SK-N-SH (cell line): ENCODE measurements at regions not wholly inside any gene's neighbourhood (a gene's known extent, or its start where the extent isn't known, plus 50 kb on each side); places are given as distances from the start of the nearest gene placed in this dataset.

Source experiments
- CTCF ChIA-PET: fragments of 300-600, 350-600 bp; formaldehyde crosslinking; extraction: SDS; loops from one replicate; lab custom pipeline; 2021; lab: Yijun Ruan, JAX
- POLR2A ChIA-PET: fragments of 350-600 bp; sonication (Branson Sonifier 250); formaldehyde crosslinking; extraction: SDS; loops from one replicate; lab custom pipeline; 2020; ENCODE audit warnings: antibody characterized with exemption, inconsistent platforms; lab: Yijun Ruan, JAX
- DNase-seq: peaks from one replicate; pipeline ENCODE4 v3.0.0; 2012
- H2AFZ ChIP-seq: fragments of 200-600 bp; sonication (generic); 2 replicates; pipeline ENCODE4 v1.8.1; 2016; ENCODE audit warnings: antibody characterized with exemption, mild to moderate bottlenecking, low read depth
- H3F3A ChIP-seq: fragments of 200-600 bp; sonication (generic); replicated peaks from 2 replicates; pipeline ENCODE3; 2016; ENCODE audit warnings: antibody characterized with exemption, mild to moderate bottlenecking; ENCODE audit not compliant: insufficient read depth
- H3K27ac ChIP-seq, 2 experiments: fragments of 200-500 bp in 1 of 2; fragments of 200-600 bp in 1 of 2; sonication (Bioruptor generic) in 1 of 2; sonication (generic), shearing (Covaris generic) in 1 of 2; 2 replicates each; pipeline versions ENCODE4 v1.5.1 to v1.6.1; 2014 to 2016; ENCODE audit warnings: low read depth in 2 of 2, inconsistent platforms in 1 of 2, low read length in 1 of 2, mild to moderate bottlenecking in 1 of 2, mixed read lengths in 1 of 2
- H3K27me3 ChIP-seq: fragments of 200-600 bp; sonication (generic), shearing (Covaris generic); 2 replicates; pipeline ENCODE4 v1.6.1; 2016; ENCODE audit warnings: mixed run types; ENCODE audit not compliant: insufficient read depth
- H3K36me3 ChIP-seq, 2 experiments: fragments of 200-500 bp in 1 of 2; fragments of 200-600 bp in 1 of 2; sonication (Bioruptor generic) in 1 of 2; sonication (generic) in 1 of 2; replicated peaks in 1 of 2; 2 replicates each; pipeline versions ENCODE3 to v1.5.1; 2014 to 2016; ENCODE audit warnings: low read length in 1 of 2, mild to moderate bottlenecking in 1 of 2; ENCODE audit not compliant: insufficient read depth in 2 of 2, control insufficient read depth in 1 of 2
- H3K4me1 ChIP-seq, 2 experiments: fragments of 200-500 bp in 1 of 2; fragments of 200-600 bp in 1 of 2; sonication (Bioruptor generic) in 1 of 2; sonication (generic), shearing (Covaris generic) in 1 of 2; 2 replicates each; pipeline versions ENCODE4 v1.5.1 to v1.6.1; 2014 to 2016; ENCODE audit warnings: low read depth in 1 of 2, low read length in 1 of 2, mixed run types in 1 of 2; ENCODE audit not compliant: insufficient read depth in 2 of 2, control insufficient read depth in 1 of 2
- H3K4me2 ChIP-seq: fragments of 200-600 bp; sonication (generic), shearing (Covaris generic); 2 replicates; pipeline ENCODE4 v1.6.1; 2017; ENCODE audit warnings: mixed run types
- H3K4me3 ChIP-seq, 2 experiments: fragments of 200-500 bp in 1 of 2; fragments of 200-600 bp in 1 of 2; sonication (Bioruptor generic) in 1 of 2; sonication (generic), shearing (Covaris generic) in 1 of 2; 2 replicates each; pipeline versions ENCODE4 v1.5.1 to v1.8.1; 2014 to 2016; ENCODE audit warnings: low read depth in 2 of 2, inconsistent platforms in 1 of 2, low read length in 1 of 2, mild to moderate bottlenecking in 1 of 2, mixed read lengths in 1 of 2, moderate library complexity in 1 of 2
- H3K79me2 ChIP-seq: fragments of 200-600 bp; sonication (generic); 2 replicates; pipeline ENCODE4 v1.8.1; 2017; ENCODE audit warnings: mild to moderate bottlenecking; ENCODE audit not compliant: insufficient read depth
- H3K9ac ChIP-seq: fragments of 200-600 bp; sonication (generic); 2 replicates; pipeline ENCODE4 v1.6.1; 2017; ENCODE audit warnings: mixed run types
- H3K9me2 ChIP-seq: fragments of 200-600 bp; sonication (generic); 2 replicates; pipeline ENCODE4 v1.6.1; 2017; ENCODE audit warnings: mixed run types
- H3K9me3 ChIP-seq: fragments of 200-600 bp; sonication (generic); 2 replicates; pipeline ENCODE4 v1.6.1; 2017; ENCODE audit warnings: mixed run types, mild to moderate bottlenecking, moderate library complexity
- H4K20me1 ChIP-seq: fragments of 200-600 bp; sonication (generic); 2 replicates; pipeline ENCODE4 v1.6.1; 2017; ENCODE audit warnings: mild to moderate bottlenecking, mixed run types; ENCODE audit not compliant: insufficient read depth
- ELF1 ChIP-seq: IDR thresholded peaks from 2 replicates; pipeline ENCODE4 v1.4.0; 2012
- EZH2phosphoT487 ChIP-seq: fragments of 200-600 bp; sonication (generic); IDR thresholded peaks from 2 replicates; pipeline ENCODE4 v1.6.1; 2017; ENCODE audit warnings: low read depth, mixed run types, mild to moderate bottlenecking, antibody characterized with exemption, moderate library complexity, borderline replicate concordance
- FOSL2 ChIP-seq: IDR thresholded peaks from 2 replicates; pipeline ENCODE4 v1.4.0; 2012; ENCODE audit warnings: low read depth, mild to moderate bottlenecking, moderate library complexity, borderline replicate concordance
- GABPA ChIP-seq: IDR thresholded peaks from 2 replicates; pipeline ENCODE4 v1.4.0; 2012; ENCODE audit warnings: low read depth, mild to moderate bottlenecking
- GATA2 ChIP-seq: sonication (generic); formaldehyde crosslinking; IDR thresholded peaks from 2 replicates; pipeline ENCODE4 v1.5.0; 2020; ENCODE audit warnings: mild to moderate bottlenecking, missing genetic modification reagents
- JUND ChIP-seq: IDR thresholded peaks from 2 replicates; pipeline ENCODE4 v1.4.0; 2012
- MEF2A ChIP-seq: IDR thresholded peaks from 2 replicates; pipeline ENCODE4 v1.4.0; 2012; ENCODE audit warnings: low read depth, borderline replicate concordance
- NFIC ChIP-seq: IDR thresholded peaks from 2 replicates; pipeline ENCODE4 v1.4.0; 2012; ENCODE audit warnings: borderline replicate concordance
- NRF1 ChIP-seq: IDR thresholded peaks from 2 replicates; pipeline ENCODE4 v1.6.1; 2012; ENCODE audit warnings: low read depth, mild to moderate bottlenecking, low read length
- PBX3 ChIP-seq: IDR thresholded peaks from 2 replicates; pipeline ENCODE4; 2012
- RAD21 ChIP-seq: IDR thresholded peaks from 2 replicates; pipeline ENCODE4 v1.6.1; 2012; ENCODE audit warnings: mild to moderate bottlenecking, low read length
- RFX5 ChIP-seq: IDR thresholded peaks from 2 replicates; pipeline ENCODE4 v1.6.1; 2012; ENCODE audit warnings: mild to moderate bottlenecking, improper control_type of control experiment, low read length
- TEAD4 ChIP-seq: IDR thresholded peaks from 2 replicates; pipeline ENCODE4 v1.4.0; 2012; ENCODE audit warnings: mild to moderate bottlenecking, borderline replicate concordance; ENCODE audit not compliant: insufficient read depth
- YY1 ChIP-seq: IDR thresholded peaks from 2 replicates; pipeline ENCODE4 v1.4.0; 2012; ENCODE audit warnings: low read depth, mild to moderate bottlenecking
- ZBTB33 ChIP-seq: IDR thresholded peaks from 2 replicates; pipeline ENCODE4 v1.4.0; 2012; ENCODE audit warnings: low read depth, borderline replicate concordance
- whole genome bisulfite sequencing: methylation state at CpG from one replicate; pipeline ENCODE4 v1.1.6; 2017; ENCODE audit warnings: low lambda C conversion rate; 5-methylcytosine and 5-hydroxymethylcytosine counted together
- TF ChIP-seq, protein P1 (sequence below): fragments of 200-600 bp; sonication (generic); IDR thresholded peaks from 2 replicates; pipeline ENCODE4 v1.6.1; 2017; ENCODE audit warnings: antibody characterized with exemption, mild to moderate bottlenecking, moderate library complexity
- TF ChIP-seq, protein P2 (sequence below): IDR thresholded peaks from 2 replicates; pipeline ENCODE4 v1.6.1; 2012; ENCODE audit warnings: mild to moderate bottlenecking, low read depth, low read length, moderate library complexity
- TF ChIP-seq, protein P3 (sequence below): fragments of 150-350 bp; IDR thresholded peaks from 2 replicates; pipeline ENCODE4 v1.6.1; 2017; ENCODE audit warnings: antibody characterized with exemption, low read length, low read depth, borderline replicate concordance
- TF ChIP-seq, protein P4 (sequence below): fragments of 150-350 bp; IDR thresholded peaks from 2 replicates; pipeline ENCODE4 v1.6.1; 2016; ENCODE audit warnings: mild to moderate bottlenecking, low read depth, low read length

- no peaks in the 10 kb centered on the region for H3K9me3 ChIP-seq
- 43% methylated on average over 1 of the region's 1 CpG for WGBS
- H3K9ac ChIP-seq: no peak overlapping the region
- no peak overlapping the region for H2AFZ ChIP-seq
- no peaks in the 10 kb centered on the region for H3K79me2 ChIP-seq
- ChIA-PET CTCF (no interaction called here), POLR2A (no interaction called here)
- no peaks in the 10 kb centered on the region for H3K27me3 ChIP-seq
- H3K4me1 ChIP-seq: peaks cover 0 to 7% of the 10 kb centered on the region in 2 experiments; a peak in 2 of 4 replicates
- no peak overlapping the region for H3K4me2 ChIP-seq
- no peaks in the 10 kb centered on the region for H4K20me1 ChIP-seq
- no peak overlapping the region for H3K27ac ChIP-seq
- H3K4me3 ChIP-seq: no peak overlapping the region
- no peaks in the 10 kb centered on the region for H3F3A ChIP-seq
- H3K9me2 ChIP-seq: no peaks in the 10 kb centered on the region
- no peak for DNase-seq
- no peaks in the 10 kb centered on the region for H3K36me3 ChIP-seq
- no peak for TF ChIP-seq ZBTB33
- TF ChIP-seq, protein P1, sequence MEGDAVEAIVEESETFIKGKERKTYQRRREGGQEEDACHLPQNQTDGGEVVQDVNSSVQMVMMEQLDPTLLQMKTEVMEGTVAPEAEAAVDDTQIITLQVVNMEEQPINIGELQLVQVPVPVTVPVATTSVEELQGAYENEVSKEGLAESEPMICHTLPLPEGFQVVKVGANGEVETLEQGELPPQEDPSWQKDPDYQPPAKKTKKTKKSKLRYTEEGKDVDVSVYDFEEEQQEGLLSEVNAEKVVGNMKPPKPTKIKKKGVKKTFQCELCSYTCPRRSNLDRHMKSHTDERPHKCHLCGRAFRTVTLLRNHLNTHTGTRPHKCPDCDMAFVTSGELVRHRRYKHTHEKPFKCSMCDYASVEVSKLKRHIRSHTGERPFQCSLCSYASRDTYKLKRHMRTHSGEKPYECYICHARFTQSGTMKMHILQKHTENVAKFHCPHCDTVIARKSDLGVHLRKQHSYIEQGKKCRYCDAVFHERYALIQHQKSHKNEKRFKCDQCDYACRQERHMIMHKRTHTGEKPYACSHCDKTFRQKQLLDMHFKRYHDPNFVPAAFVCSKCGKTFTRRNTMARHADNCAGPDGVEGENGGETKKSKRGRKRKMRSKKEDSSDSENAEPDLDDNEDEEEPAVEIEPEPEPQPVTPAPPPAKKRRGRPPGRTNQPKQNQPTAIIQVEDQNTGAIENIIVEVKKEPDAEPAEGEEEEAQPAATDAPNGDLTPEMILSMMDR: no peak
- no peak for TF ChIP-seq RFX5
- no peak for TF ChIP-seq GABPA
- TF ChIP-seq, protein P2, sequence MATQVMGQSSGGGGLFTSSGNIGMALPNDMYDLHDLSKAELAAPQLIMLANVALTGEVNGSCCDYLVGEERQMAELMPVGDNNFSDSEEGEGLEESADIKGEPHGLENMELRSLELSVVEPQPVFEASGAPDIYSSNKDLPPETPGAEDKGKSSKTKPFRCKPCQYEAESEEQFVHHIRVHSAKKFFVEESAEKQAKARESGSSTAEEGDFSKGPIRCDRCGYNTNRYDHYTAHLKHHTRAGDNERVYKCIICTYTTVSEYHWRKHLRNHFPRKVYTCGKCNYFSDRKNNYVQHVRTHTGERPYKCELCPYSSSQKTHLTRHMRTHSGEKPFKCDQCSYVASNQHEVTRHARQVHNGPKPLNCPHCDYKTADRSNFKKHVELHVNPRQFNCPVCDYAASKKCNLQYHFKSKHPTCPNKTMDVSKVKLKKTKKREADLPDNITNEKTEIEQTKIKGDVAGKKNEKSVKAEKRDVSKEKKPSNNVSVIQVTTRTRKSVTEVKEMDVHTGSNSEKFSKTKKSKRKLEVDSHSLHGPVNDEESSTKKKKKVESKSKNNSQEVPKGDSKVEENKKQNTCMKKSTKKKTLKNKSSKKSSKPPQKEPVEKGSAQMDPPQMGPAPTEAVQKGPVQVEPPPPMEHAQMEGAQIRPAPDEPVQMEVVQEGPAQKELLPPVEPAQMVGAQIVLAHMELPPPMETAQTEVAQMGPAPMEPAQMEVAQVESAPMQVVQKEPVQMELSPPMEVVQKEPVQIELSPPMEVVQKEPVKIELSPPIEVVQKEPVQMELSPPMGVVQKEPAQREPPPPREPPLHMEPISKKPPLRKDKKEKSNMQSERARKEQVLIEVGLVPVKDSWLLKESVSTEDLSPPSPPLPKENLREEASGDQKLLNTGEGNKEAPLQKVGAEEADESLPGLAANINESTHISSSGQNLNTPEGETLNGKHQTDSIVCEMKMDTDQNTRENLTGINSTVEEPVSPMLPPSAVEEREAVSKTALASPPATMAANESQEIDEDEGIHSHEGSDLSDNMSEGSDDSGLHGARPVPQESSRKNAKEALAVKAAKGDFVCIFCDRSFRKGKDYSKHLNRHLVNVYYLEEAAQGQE: no peak
- TF ChIP-seq FOSL2: no peak
- no peak for TF ChIP-seq EZH2phosphoT487
- TF ChIP-seq, protein P3, sequence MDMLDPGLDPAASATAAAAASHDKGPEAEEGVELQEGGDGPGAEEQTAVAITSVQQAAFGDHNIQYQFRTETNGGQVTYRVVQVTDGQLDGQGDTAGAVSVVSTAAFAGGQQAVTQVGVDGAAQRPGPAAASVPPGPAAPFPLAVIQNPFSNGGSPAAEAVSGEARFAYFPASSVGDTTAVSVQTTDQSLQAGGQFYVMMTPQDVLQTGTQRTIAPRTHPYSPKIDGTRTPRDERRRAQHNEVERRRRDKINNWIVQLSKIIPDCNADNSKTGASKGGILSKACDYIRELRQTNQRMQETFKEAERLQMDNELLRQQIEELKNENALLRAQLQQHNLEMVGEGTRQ: no peak
- TF ChIP-seq, protein P4, sequence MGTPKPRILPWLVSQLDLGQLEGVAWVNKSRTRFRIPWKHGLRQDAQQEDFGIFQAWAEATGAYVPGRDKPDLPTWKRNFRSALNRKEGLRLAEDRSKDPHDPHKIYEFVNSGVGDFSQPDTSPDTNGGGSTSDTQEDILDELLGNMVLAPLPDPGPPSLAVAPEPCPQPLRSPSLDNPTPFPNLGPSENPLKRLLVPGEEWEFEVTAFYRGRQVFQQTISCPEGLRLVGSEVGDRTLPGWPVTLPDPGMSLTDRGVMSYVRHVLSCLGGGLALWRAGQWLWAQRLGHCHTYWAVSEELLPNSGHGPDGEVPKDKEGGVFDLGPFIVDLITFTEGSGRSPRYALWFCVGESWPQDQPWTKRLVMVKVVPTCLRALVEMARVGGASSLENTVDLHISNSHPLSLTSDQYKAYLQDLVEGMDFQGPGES: no peak
- no peak for TF ChIP-seq PBX3
- no peak for TF ChIP-seq MEF2A
- no peak for TF ChIP-seq ELF1
- no peak for TF ChIP-seq NRF1
- TF ChIP-seq YY1: no peak
- no peak for TF ChIP-seq GATA2 (CRISPR knock-in tag)
- TF ChIP-seq NFIC: no peak
- TF ChIP-seq JUND: no peak
- no peak for TF ChIP-seq RAD21
- no peak for TF ChIP-seq TEAD4
- TF ChIP-seq, all 33 proteins: peak for 0
These were observed 184.7 kb upstream of the HCCS start for GRCh38 chrX:10926404-10926803.
